Aorta (tissue), 5 donors: ENCODE measurements at regions not wholly inside any gene's neighbourhood (a gene's known extent, or its start where the extent isn't known, plus 50 kb on each side); places are given as distances from the start of the nearest gene placed in this dataset.

Experiments
- ATAC-seq: fragments of 200-7000 bp; cut with Tn5 transposase; one replicate; pipeline ENCODE4 v1.9.1; 2022; ENCODE audit warnings: moderate library complexity; ENCODE audit not compliant: low FRiP score
- DNase-seq, 2 donors: peaks; one replicate each; pipeline ENCODE4 v3.0.0-alpha.2; 2020
- H3K27ac ChIP-seq, 2 donors: one replicate each; pipeline ENCODE4 v1.5.1; 2013; ENCODE audit warnings: low read length in 2 of 2, mild to moderate bottlenecking in 2 of 2, moderate library complexity in 2 of 2, control low read depth in 1 of 2, inconsistent platforms in 1 of 2, low read depth in 1 of 2
- H3K27me3 ChIP-seq, 2 donors: one replicate each; pipeline ENCODE4 v1.6.1; 2013; ENCODE audit warnings: control low read depth in 1 of 2, low read length in 1 of 2, mild to moderate bottlenecking in 1 of 2, moderate library complexity in 1 of 2; ENCODE audit not compliant: insufficient read depth in 2 of 2, control insufficient read depth in 1 of 2
- H3K36me3 ChIP-seq, 2 donors: one replicate each; pipeline ENCODE4 v1.6.1; 2013; ENCODE audit warnings: control low read depth in 1 of 2, low read length in 1 of 2, mild to moderate bottlenecking in 1 of 2; ENCODE audit not compliant: insufficient read depth in 2 of 2, control insufficient read depth in 1 of 2
- H3K4me1 ChIP-seq, 2 donors: one replicate each; pipeline ENCODE4 v1.6.1; 2013; ENCODE audit warnings: low read length in 2 of 2, control low read depth in 1 of 2, mild to moderate bottlenecking in 1 of 2, moderate library complexity in 1 of 2; ENCODE audit not compliant: insufficient read depth in 2 of 2, control insufficient read depth in 1 of 2
- H3K4me3 ChIP-seq, 2 donors: one replicate each; pipeline ENCODE4 v1.5.1; 2013; ENCODE audit warnings: low read length in 2 of 2, control low read depth in 1 of 2, mild to moderate bottlenecking in 1 of 2
- H3K9me3 ChIP-seq: one replicate; pipeline ENCODE4 v1.6.1; 2013; ENCODE audit warnings: mild to moderate bottlenecking, low read length; ENCODE audit not compliant: control insufficient read depth
- WGBS, 2 donors: extraction: QIAGEN DNeasy Blood & Tissue Kit; methylation state at CpG; one replicate each; pipeline ENCODE4 v1.1.7; 2013; 5-methylcytosine and 5-hydroxymethylcytosine counted together
- intact Hi-C, 2 donors: fragments of 100-400 bp; cut with DNase I; formaldehyde crosslinking; loops; one replicate each; pipeline versions ENCODE4 v1.14.2 to v1.15.0; 2022
- donor health status: healthy with polysubstance abuse.
- donor health status: Bipolar disorder and iron deficiency.
- donor health status: DM: no; HTN: no; CAD: no.
- donor health status: DM: no; HTN: no; CAD: no.
- donor health status: DM: yes; HTN: yes; CAD: no.

DNA sequence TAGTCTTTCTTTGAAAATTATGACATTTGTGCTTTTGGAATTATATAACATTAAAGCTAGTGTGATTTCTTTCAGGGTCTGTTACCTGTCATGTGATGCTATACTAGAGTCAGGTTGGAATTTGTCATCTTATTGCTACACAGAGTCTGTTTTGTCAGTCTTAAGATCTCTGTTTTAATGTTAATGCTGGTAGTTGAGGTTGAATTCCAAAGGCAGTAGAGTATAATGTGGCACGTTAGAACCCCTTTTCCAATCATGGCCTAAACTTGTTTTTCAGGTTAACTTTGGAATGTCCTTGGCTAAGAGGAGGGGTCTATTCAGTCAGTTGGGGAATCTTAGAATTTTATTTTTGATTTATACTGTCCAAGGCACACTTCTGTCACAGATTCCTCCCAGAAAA is 258.5 kb downstream of the PABPC4L start:
- 52 to 63% methylated on average over 1 of the region's 1 CpG for WGBS, 2 donors
- no peak overlapping the region for H3K4me3 ChIP-seq
- intact Hi-C loops: no loop called here
- no peaks in the 10 kb centered on the region for H3K27me3 ChIP-seq
- H3K36me3 ChIP-seq: no peaks in the 10 kb centered on the region
- no peaks in the 10 kb centered on the region for H3K4me1 ChIP-seq
- no peak for DNase-seq
- no peaks in the 10 kb centered on the region for H3K9me3 ChIP-seq
- ATAC-seq: no peak
- H3K27ac ChIP-seq: no peak overlapping the region

GRCh38 chr4:133938061-133938460 is 263.5 kb downstream of the PABPC4L start:
- no peak for ATAC-seq
- no peaks in the 10 kb centered on the region for H3K27me3 ChIP-seq
- H3K4me3 ChIP-seq: no peak overlapping the region
- intact Hi-C loops: no loop called here
- no peak for DNase-seq
- H3K4me1 ChIP-seq: no peaks in the 10 kb centered on the region
- H3K9me3 ChIP-seq: no peaks in the 10 kb centered on the region
- no peaks in the 10 kb centered on the region for H3K36me3 ChIP-seq
- H3K27ac ChIP-seq: no peak overlapping the region

DNA sequence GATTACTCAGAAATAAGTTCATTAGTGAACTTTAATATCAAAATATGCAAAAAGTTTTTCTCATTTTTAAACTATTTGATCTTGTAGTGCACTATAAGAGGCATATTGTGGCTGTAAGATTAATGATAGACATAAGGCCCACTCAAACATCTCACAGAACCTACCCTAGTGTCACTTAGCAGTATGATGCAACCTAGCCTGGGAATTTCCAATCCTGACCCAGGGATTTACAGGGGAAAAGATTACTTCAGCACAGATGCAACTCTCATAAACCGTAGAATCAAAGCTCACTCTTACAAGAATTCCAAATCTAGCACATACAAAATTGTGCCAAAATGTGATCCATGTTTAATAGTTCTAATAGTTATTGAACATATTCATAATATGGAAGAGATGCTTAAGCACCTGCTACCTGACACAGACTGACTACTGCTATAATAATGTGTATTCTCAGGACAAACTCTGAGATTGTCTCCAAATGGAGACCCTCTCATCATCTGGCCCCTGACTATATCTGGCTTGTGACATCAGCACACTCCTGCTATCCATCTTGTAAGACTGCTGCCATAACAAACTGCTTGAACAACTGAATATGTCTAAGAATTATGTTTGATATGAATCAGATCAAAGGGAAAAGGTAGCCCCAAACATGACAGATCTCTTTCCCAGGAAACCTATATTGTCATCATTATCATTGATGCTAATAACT is 271.9 kb downstream of the PABPC4L start:
- Histone ChIP-seq H3K36me3 (no peaks in the 10 kb centered on the region), H3K27me3 (no peaks in the 10 kb centered on the region), H3K4me1 (no peaks in the 10 kb centered on the region), H3K27ac (no peak overlapping the region), H3K4me3 (no peak overlapping the region), H3K9me3 (no peaks in the 10 kb centered on the region)
- WGBS, 2 donors: 82 to 88% methylated on average over 1 of the region's 1 CpG
- DNase-seq (no peak), ATAC-seq (no peak)
- intact Hi-C loops: no loop called here

GRCh38 chr4:133921280-133922195 is 280.1 kb downstream of the PABPC4L start:
- Histone ChIP-seq H3K9me3 (no peaks in the 10 kb centered on the region), H3K4me3 (no peak overlapping the region), H3K27ac (no peak overlapping the region), H3K36me3 (no peaks in the 10 kb centered on the region), H3K4me1 (no peaks in the 10 kb centered on the region), H3K27me3 (no peaks in the 10 kb centered on the region)
- intact Hi-C loops: no loop called here
- 94 to 95% methylated on average over 8 of the region's 8 CpGs for WGBS, 2 donors
- ATAC-seq (no peak), DNase-seq (no peak)

DNA sequence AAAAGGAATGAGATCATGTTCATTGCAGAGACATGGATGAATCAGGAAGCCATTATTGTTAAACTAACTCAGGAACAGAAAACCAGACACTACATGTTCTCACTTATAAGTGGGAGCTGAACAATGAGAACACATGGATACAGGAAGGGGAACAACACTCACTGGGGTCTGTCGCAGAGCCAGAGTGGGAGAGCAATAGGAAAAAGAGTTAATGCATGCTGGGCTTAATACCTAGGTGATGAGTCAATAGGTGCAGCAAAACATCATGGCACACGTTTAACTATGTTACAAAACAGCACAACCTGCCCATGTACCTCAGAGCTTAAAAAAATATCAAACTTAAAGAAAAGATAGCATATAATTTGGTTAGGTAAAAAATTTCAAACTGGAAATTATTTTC is 281.4 kb downstream of the PABPC4L start:
- 88 to 97% methylated on average over 2 of the region's 2 CpGs for WGBS, 2 donors
- Histone ChIP-seq H3K36me3 (no peaks in the 10 kb centered on the region), H3K4me1 (no peaks in the 10 kb centered on the region), H3K9me3 (no peaks in the 10 kb centered on the region), H3K27ac (no peak overlapping the region), H3K27me3 (no peaks in the 10 kb centered on the region), H3K4me3 (no peak overlapping the region)
- intact Hi-C loops: no loop called here
- ATAC-seq (no peak), DNase-seq (no peak)

DNA sequence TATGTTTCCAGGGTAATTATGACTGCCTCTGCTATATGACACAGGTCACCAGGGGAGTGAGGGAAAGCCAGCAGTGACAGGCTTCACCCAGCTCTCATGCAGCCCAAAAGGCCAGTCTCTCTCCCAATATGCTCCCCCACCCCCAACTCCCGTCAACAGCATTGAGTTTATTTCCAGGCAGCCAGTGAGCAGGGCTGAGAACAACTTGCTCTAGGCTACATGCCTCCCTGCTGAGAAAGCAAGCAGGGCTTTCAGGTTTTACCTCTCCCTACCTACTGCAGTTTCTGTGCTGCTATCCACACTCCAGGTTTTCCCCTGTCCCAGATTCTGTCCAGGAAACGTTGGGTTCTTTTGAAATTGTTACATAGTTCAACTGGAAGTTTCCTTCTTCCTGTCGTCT is 291.4 kb downstream of the PABPC4L start:
- Histone ChIP-seq H3K36me3 (no peaks in the 10 kb centered on the region), H3K4me1 (no peaks in the 10 kb centered on the region), H3K4me3 (no peak overlapping the region), H3K9me3 (peaks cover 1% of the 10 kb centered on the region), H3K27ac (no peak overlapping the region), H3K27me3 (no peaks in the 10 kb centered on the region)
- WGBS, 2 donors: 72 to 85% methylated on average over 3 of the region's 3 CpGs
- ATAC-seq (no peak), DNase-seq (no peak)
- intact Hi-C loops: no loop called here

GRCh38 chr4:133903029-133903428 is 298.6 kb downstream of the PABPC4L start:
- no peak for DNase-seq
- ATAC-seq: no peak
- intact Hi-C loops: no loop called here
- Histone ChIP-seq H3K27ac (no peak overlapping the region), H3K9me3 (no peaks in the 10 kb centered on the region), H3K4me1 (no peaks in the 10 kb centered on the region), H3K4me3 (no peak overlapping the region), H3K36me3 (no peaks in the 10 kb centered on the region), H3K27me3 (no peaks in the 10 kb centered on the region)

GRCh38 chr4:133891011-133891410 is 310.6 kb downstream of the PABPC4L start:
- Histone ChIP-seq H3K27ac (no peak overlapping the region), H3K4me3 (no peak overlapping the region), H3K4me1 (no peaks in the 10 kb centered on the region), H3K9me3 (no peaks in the 10 kb centered on the region), H3K27me3 (no peaks in the 10 kb centered on the region), H3K36me3 (no peaks in the 10 kb centered on the region)
- ATAC-seq (no peak), DNase-seq (no peak)
- 91 to 96% methylated on average over 1 of the region's 1 CpG for WGBS, 2 donors
- intact Hi-C loops: no loop called here

DNA sequence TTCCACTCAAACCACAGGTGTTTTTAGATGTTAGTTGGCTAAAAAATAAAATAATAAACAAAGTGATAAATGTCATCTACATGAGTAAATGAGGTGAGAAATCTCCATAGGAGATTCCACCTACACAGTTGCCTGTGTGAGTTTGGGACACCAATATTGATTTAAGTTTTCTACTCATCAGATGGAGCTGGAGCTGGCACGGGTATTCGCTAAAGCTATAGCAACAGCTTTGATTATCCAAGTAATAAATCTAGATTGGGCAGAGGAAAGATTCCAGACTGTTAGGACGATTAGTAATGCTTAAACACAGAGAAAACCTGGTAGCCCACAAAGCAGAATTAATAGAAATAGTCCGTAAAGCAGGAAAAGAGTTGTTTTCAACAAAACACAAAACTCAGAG is 313.9 kb downstream of the PABPC4L start:
- intact Hi-C loops: no loop called here
- Histone ChIP-seq H3K9me3 (no peaks in the 10 kb centered on the region), H3K4me3 (no peak overlapping the region), H3K27me3 (no peaks in the 10 kb centered on the region), H3K36me3 (no peaks in the 10 kb centered on the region), H3K4me1 (no peaks in the 10 kb centered on the region), H3K27ac (no peak overlapping the region)
- WGBS, 2 donors: 59 to 82% methylated on average over 4 of the region's 4 CpGs
- DNase-seq (no peak), ATAC-seq (no peak)
